T1000 (cell line): ENCODE measurements at regions not wholly inside any gene's neighbourhood (a gene's known extent, or its start where the extent isn't known, plus 50 kb on each side); places are given as distances from the start of the nearest gene placed in this dataset.

Experiments
- DNase-seq: peaks from one replicate; lab custom pipeline; 2025; ENCODE audit warnings: mixed read lengths; lab: John Stamatoyannopoulos, UW

DNA sequence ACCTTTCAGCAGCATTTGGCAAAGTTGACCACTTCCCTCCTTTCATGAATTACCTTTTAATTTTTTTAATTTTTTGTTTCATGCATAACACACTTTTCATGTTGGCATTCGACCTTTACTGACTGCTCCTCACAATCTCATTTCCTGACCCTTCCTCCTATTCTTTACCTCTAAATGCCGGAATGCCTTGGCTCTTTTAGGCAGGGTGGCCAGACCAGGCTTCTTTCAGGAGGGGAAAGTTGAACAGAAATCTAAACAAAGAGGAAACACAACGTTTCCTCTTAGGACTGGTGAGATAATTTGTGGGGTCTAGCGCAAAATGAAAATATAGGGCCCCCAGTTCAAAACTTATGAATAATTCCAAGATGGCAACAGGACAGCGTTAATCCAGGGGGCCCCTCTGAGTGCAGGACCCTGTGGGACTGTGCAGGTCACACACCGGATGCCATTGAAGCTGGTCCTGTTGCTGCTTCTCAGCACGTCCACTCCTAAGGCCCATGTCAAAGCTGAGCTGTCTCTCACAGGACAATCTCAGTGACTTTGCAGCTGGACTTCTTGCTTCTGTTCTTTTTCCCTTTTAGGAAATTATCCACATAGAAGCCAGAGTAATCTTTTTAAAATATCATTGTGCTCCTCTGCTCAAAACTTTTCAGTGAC, 313.8 kb downstream of the HDGFL1 start:
- DNase-seq: no peak

GRCh38 chr6:22884456-22884855, 315.1 kb downstream of the HDGFL1 start:
- DNase-seq: no peak

DNA sequence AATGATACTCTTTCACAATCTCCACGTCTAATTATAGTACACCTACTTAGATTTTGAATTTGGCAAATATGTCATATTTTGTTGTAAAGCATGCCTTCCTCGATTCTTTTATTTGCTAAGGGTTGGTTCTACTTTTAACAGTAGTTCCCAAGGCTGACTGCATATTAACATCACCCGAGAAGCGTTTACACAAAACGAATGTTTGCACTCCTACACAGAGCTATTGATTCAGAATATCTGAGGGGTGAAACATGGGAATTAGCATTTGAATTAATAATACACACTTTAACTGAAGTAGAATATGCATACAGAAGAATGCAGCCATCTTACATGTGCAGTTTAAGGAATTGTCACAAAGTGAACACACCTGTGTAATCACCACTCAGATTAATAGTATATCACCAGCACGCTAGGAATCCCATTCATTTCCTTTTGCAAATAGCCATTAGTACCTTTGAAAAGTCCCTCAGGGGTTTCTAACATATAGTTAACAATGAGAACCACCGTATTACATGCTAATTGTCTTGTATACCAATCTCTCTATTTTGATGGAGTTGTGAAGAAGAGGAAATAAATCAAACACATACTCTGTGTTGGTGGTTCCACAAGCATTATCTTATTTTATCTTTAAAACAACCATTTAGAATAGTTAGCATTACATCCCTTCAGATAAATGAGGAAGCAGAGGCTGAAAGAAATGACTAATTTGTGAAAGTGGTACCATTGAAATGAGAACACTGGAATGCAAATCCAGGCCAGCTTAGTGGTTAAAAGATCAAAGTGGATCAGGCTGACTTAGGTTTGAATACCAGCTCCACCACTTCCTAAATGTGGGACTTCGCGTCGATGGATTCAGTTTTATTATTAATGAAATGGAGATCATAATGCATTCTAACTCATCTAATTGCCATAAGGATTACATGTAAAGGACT, 317.6 kb downstream of the HDGFL1 start:
- no peak for DNase-seq

- DNase-seq: no peak
Observed at GRCh38 chr6:22888163-22888752, 318.9 kb downstream of the HDGFL1 start.

- no peak for DNase-seq
Observed at GRCh38 chr6:22891934-22892333, 322.6 kb downstream of the HDGFL1 start.

GRCh38 chr6:22892452-22892851, 323.1 kb downstream of the HDGFL1 start:
- DNase-seq: peak; percentile 54

DNA sequence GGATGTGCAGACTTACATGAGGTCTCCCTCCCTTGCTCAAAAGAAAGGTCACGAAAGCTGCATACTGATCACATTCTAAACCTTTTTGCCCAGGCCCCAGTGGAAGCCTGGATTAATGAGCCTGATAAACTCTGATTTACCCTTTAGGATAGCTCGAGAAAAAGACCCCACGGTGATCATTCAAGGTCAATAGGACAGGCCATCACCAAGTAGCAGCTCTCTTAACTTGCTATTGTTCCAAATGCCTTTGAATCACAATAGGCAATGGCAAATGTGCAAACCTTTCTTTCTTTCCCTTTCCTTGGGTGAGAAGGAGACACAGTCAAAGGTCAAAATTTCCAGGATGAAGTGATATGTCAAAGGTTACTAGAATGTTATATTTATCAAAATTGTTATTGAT, 327.3 kb downstream of the HDGFL1 start:
- DNase-seq: no peak

DNA sequence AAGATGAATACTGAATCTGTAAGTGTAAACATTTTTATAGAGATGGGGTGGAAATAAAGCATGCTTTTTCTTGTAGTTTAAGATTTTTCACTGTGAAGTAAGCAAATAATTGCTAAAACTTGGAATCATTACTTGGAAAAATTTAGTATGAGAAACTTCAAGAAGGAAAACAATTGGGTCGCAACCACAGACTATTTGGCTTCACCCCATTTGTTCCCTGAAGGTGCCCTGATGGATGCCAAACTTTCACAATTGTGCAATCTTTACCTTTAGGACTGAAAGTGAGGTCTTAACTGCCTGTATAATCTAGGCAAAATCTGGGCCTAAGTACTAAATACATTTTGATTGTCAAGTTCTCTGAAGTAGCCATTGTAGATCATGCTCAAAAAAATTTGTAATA, 330.1 kb downstream of the HDGFL1 start:
- no peak for DNase-seq

- DNase-seq: no peak
Observed at GRCh38 chr6:22903826-22904225, 334.5 kb downstream of the HDGFL1 start.

GRCh38 chr6:22904431-22904830, 335.1 kb downstream of the HDGFL1 start:
- DNase-seq: no peak

DNA sequence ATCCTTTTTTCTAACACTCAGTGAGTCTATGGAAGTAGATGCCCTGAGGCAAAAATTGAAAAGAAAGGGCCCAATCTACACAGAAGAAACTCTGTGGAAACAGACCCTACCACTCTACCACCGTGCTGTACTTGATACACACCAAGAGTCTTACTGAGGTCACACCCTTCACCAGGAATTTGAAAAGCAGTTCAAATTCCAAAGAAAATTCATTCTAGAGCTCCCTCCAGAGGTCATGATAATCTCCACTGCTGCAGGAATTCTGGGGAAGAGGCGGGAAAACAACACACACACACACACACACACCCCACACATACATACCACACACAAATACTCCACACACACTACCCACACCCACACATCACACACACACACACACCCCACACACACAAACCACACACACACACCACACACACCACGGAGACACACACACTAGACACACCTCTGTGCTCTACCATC, 336.8 kb downstream of the HDGFL1 start:
- DNase-seq: no peak

DNA sequence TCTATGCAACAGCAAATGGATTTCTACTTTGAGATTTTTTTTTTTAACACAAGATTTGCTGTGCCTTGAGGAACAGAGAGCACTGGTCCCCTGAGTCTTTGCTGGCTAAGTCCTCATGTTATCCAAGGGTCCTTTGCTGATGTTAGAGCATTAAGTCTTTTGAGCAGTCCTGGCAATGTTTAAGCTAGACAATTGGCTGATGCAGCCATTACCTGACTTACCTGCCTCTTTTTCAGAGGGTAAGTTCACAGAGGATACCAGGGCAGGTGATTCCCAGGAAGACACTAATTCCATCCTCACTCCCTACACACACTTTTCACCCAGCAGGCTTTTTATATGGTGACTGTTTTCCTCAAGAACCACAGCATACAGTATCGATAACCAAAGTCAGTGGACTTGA, 337.7 kb downstream of the HDGFL1 start:
- no peak for DNase-seq

- DNase-seq: no peak
Observed at GRCh38 chr6:22910370-22910769, 341.0 kb downstream of the HDGFL1 start.

- DNase-seq: no peak
Observed at GRCh38 chr6:22913612-22914011, 344.2 kb downstream of the HDGFL1 start.

DNA sequence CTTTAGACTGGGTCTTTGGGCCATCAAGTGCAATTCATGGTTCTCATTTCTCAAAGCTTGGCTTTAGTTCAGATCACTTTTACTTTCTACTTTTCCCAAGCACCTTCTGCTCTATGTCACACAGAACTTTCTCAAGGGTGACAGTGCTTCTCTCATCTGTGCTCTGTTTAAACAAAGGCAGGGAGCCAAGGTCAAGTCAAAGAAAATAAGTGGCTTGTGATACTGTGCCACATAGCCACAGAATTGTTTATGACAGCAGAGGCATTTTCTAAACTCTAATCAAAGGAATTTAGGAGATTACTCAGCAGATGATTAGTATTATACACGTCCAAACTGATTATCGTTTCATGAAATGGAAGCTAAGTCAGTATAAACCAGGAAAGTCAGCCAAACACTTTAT, 348.0 kb downstream of the HDGFL1 start:
- no peak for DNase-seq

- DNase-seq: no peak
Observed at GRCh38 chr6:22921828-22922227, 352.5 kb downstream of the HDGFL1 start.

DNA sequence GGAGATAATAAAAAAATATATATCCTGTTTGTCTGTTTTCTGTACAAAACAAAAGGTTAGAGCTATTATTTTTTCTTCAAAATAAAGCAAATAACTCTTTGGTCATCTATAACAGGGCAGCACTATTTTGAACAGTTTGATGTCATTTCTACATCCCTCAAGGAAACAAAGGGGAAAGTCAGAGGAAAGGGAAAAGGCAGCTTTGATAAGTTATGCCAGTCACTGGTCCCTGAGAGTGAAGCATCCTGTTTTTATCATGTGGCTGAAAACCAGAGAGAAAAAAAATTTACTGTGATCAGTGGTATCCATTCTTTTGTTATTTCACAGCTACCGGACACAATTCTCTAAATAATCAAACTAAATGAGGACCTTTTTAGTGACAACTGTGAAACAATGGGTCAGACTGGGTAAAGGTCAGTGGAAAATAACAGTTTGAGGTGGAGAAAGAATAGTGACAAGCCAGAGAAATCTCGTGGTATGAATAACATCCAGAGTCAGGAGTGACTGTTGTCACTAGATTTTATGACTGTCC, 356.0 kb downstream of the HDGFL1 start:
- DNase-seq: no peak

GRCh38 chr6:22925920-22926789, 356.8 kb downstream of the HDGFL1 start:
- no peak for DNase-seq

- no peak for DNase-seq
Observed at GRCh38 chr6:22926790-22927354, 357.5 kb downstream of the HDGFL1 start.

GRCh38 chr6:22928775-22929174, 359.4 kb downstream of the HDGFL1 start:
- DNase-seq: no peak

- DNase-seq: no peak
Observed at GRCh38 chr6:22929311-22929985, 360.1 kb downstream of the HDGFL1 start.
